B cell (primary cell): ENCODE measurements at regions not wholly inside any gene's neighbourhood (a gene's known extent, or its start where the extent isn't known, plus 50 kb on each side); places are given as distances from the start of the nearest gene placed in this dataset.

Experiments used
- ATAC-seq: fragments of 200-7000 bp; cut with Tn5 transposase; one replicate; pipeline ENCODE4 v1.10.0; 2021; ENCODE audit warnings: low read depth, mild to moderate bottlenecking, moderate number of reproducible peaks, moderate library complexity
- CTCF ChIA-PET: fragments of 350-600 bp; sonication (Branson Sonifier 250); formaldehyde crosslinking; loops from one replicate; lab custom pipeline; 2021; ENCODE audit warnings: antibody characterized with exemption, inconsistent platforms; lab: Charles Lee
- POLR2A ChIA-PET: fragments of 350-600 bp; sonication (Branson Sonifier 250); formaldehyde crosslinking; loops from one replicate; lab custom pipeline; 2021; ENCODE audit warnings: antibody characterized with exemption; lab: Charles Lee
- DNase-seq: peaks from one replicate; pipeline ENCODE4 v3.0.0; 2013
- H2AFZ ChIP-seq: 2 replicates; pipeline ENCODE4 v1.6.1; 2012; ENCODE audit warnings: mild to moderate bottlenecking, low read depth, low read length; ENCODE audit not compliant: insufficient read depth, poor library complexity, severe bottlenecking
- H3K27ac ChIP-seq, 2 donors: 1 replicate in 1 of 2; 2 replicates in 1 of 2; pipeline ENCODE4 v1.5.1; 2012 to 2013; ENCODE audit warnings: low read length in 2 of 2, mild to moderate bottlenecking in 2 of 2, moderate library complexity in 1 of 2
- H3K27me3 ChIP-seq, 4 experiments: fragments of 200-600 bp in 1 of 4; sonication (generic) in 1 of 4; replicated peaks in 1 of 4; 1 replicate in 2 of 4; 2 replicates in 2 of 4; pipeline versions ENCODE4 v1.6.1 to v1.7.0; 2013 to 2016; ENCODE audit warnings: low read length in 3 of 4, mild to moderate bottlenecking in 2 of 4, mixed read lengths in 1 of 4, moderate library complexity in 1 of 4; ENCODE audit not compliant: insufficient read depth in 4 of 4, control insufficient read depth in 3 of 4; ENCODE audit errors: control extremely low read depth in 1 of 4
- H3K36me3 ChIP-seq, 2 experiments: replicated peaks in 1 of 2; 1 replicate in 1 of 2; 2 replicates in 1 of 2; pipeline versions ENCODE4 v1.6.1 to v1.7.1; 2013; ENCODE audit warnings: low read length in 1 of 2; ENCODE audit not compliant: insufficient read depth in 2 of 2, control insufficient read depth in 1 of 2; ENCODE audit errors: control extremely low read depth in 1 of 2, extremely low read depth in 1 of 2
- H3K4me1 ChIP-seq, 2 donors: fragments of 200-600 bp in 1 of 2; sonication (generic) in 1 of 2; 1 replicate in 1 of 2; 2 replicates in 1 of 2; pipeline versions ENCODE4 v1.5.1 to v1.6.1; 2013 to 2017; ENCODE audit warnings: low read length in 2 of 2; ENCODE audit not compliant: control insufficient read depth in 2 of 2, insufficient read depth in 2 of 2
- H3K4me2 ChIP-seq: replicated peaks from 2 replicates; pipeline ENCODE3; 2012; ENCODE audit warnings: mild to moderate bottlenecking, low read depth, low read length; ENCODE audit not compliant: poor library complexity, severe bottlenecking
- H3K4me3 ChIP-seq, 5 experiments: fragments of 200-600 bp in 1 of 5; sonication (generic) in 1 of 5; 1 replicate in 3 of 5; 2 replicates in 2 of 5; pipeline versions ENCODE4 v1.5.1 to v1.7.0; 2011 to 2016; ENCODE audit warnings: low read length in 4 of 5, mild to moderate bottlenecking in 4 of 5, low read depth in 2 of 5, control low read depth in 1 of 5, moderate library complexity in 1 of 5; ENCODE audit not compliant: insufficient read depth in 1 of 5; ENCODE audit errors: control extremely low read depth in 1 of 5, extremely low read depth in 1 of 5
- H3K79me2 ChIP-seq: fragments of 200-600 bp; sonication (generic); one replicate; pipeline ENCODE4 v1.6.0; 2016; ENCODE audit warnings: low read length; ENCODE audit not compliant: control insufficient read depth, insufficient read depth
- H3K9ac ChIP-seq: fragments of 200-600 bp; sonication (generic); 2 replicates; pipeline ENCODE4 v1.6.1; 2017; ENCODE audit warnings: mild to moderate bottlenecking, low read length, moderate library complexity
- H3K9me3 ChIP-seq, 3 donors: one replicate each; pipeline versions ENCODE4 v1.6.1 to v1.7.1; 2013; ENCODE audit warnings: low read length in 2 of 3; ENCODE audit not compliant: control insufficient read depth in 2 of 3, insufficient read depth in 1 of 3; ENCODE audit errors: control extremely low read depth in 1 of 3
- H4K20me1 ChIP-seq: 2 replicates; pipeline ENCODE4 v1.6.0; 2012; ENCODE audit warnings: mild to moderate bottlenecking, low read length; ENCODE audit not compliant: insufficient read depth, control insufficient read depth, poor library complexity, severe bottlenecking
- H3K27ac Mint-ChIP-seq: one replicate; pipeline ENCODE4 v1.8.0; 2021; ENCODE audit warnings: mixed read lengths
- H3K27me3 Mint-ChIP-seq: one replicate; pipeline ENCODE4 v1.8.0; 2021; ENCODE audit warnings: mixed read lengths
- H3K4me1 Mint-ChIP-seq: one replicate; pipeline ENCODE4 v1.8.0; 2021; ENCODE audit warnings: mixed read lengths
- H3K4me3 Mint-ChIP-seq: one replicate; pipeline ENCODE4 v1.8.0; 2021; ENCODE audit warnings: mixed read lengths
- H3K9me3 Mint-ChIP-seq: one replicate; pipeline ENCODE4 v1.8.0; 2022; ENCODE audit warnings: mixed read lengths; ENCODE audit not compliant: insufficient read depth
- CTCF ChIP-seq: fragments of 200-600 bp; IDR thresholded peaks from one replicate; pipeline ENCODE4 v1.8.0; 2022; ENCODE audit warnings: antibody characterized with exemption, mild to moderate bottlenecking
- EZH2 ChIP-seq: IDR thresholded peaks from 2 replicates; pipeline ENCODE4 v1.6.1; 2012; ENCODE audit warnings: borderline replicate concordance, low read depth, mild to moderate bottlenecking, moderate library complexity, low read length; ENCODE audit not compliant: insufficient read depth, poor library complexity, severe bottlenecking
- WGBS: methylation state at CpG from one replicate; pipeline ENCODE4 v1.1.5; 2013; ENCODE audit warnings: missing lambda C conversion rate; ENCODE audit not compliant: insufficient coverage; 5-methylcytosine and 5-hydroxymethylcytosine counted together
- intact Hi-C: fragments of 100-400 bp; cut with micrococcal nuclease; formaldehyde crosslinking; loops from one replicate; pipeline ENCODE4 v1.10.0; 2022

DNA sequence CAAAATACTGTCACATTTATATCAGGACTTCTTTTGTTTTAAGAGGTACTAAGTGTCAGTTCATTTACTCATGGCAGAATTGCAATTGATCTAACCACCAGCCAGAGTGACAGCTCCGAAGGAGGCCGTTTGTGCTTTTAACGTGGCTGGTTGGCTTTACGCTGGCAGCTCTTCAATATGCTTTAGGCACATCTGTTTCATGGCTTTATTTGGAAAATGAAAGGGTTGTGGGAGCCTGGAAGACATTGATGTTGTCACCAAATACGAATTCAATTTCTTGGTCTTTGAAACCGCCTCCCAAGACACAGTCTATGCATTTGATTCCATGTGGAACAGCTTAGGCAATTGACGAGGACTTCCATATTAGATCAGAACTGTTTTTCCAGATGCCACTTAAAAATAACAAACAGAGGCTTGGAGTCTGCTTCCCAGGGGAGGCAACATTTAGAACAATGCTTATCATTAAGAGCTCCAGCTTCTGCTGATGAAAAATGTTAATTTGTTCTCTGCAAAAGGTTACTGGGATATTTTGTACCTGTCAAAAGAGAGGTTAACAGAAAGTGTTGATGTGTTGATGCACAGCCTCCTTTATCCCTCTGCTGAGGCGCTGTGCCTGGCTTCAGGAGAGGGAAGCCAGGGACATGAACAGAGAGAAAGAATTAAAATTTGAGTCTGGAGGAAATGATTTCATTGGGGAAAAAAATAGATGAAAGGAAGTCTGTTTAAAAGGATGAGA lies 64.0 kb upstream of the TNFRSF19 start:
- no peak overlapping the region for H3K27ac Mint-ChIP-seq
- Histone ChIP-seq H4K20me1 (no peaks in the 10 kb centered on the region), H3K27ac (no peak overlapping the region), H3K9ac (no peak overlapping the region), H3K27me3 (peaks cover 0 to 5% (median 0%) of the 10 kb centered on the region in 4 experiments), H3K4me1 (no peaks in the 10 kb centered on the region), H3K4me3 (no peak overlapping the region), H3K79me2 (no peaks in the 10 kb centered on the region), H2AFZ (no peak overlapping the region), H3K4me2 (no peak overlapping the region), H3K9me3 (no peaks in the 10 kb centered on the region), H3K36me3 (no peaks in the 10 kb centered on the region)
- TF ChIP-seq CTCF (no peak), EZH2 (no peak)
- no peaks in the 10 kb centered on the region for H3K4me1 Mint-ChIP-seq
- peaks cover 14% of the 10 kb centered on the region for H3K27me3 Mint-ChIP-seq
- no peaks in the 10 kb centered on the region for H3K9me3 Mint-ChIP-seq
- intact Hi-C loops = no loop called here
- DNase-seq = no peak
- ATAC-seq = no peak
- 81% methylated on average over 6 of the region's 8 CpGs for WGBS
- CTCF ChIA-PET = no interaction called here
- H3K4me3 Mint-ChIP-seq = no peak overlapping the region
- POLR2A ChIA-PET = no interaction called here

GRCh38 chr13:23506807-23507291 lies 63.4 kb upstream of the TNFRSF19 start:
- Histone ChIP-seq H3K4me3 (no peak overlapping the region), H2AFZ (no peak overlapping the region), H3K36me3 (no peaks in the 10 kb centered on the region), H3K4me2 (no peak overlapping the region), H3K79me2 (no peaks in the 10 kb centered on the region), H3K27me3 (peaks cover 0 to 5% (median 0%) of the 10 kb centered on the region in 4 experiments), H3K4me1 (no peaks in the 10 kb centered on the region), H3K9ac (no peak overlapping the region), H3K27ac (no peak overlapping the region), H3K9me3 (no peaks in the 10 kb centered on the region), H4K20me1 (no peaks in the 10 kb centered on the region)
- no peaks in the 10 kb centered on the region for H3K9me3 Mint-ChIP-seq
- H3K4me3 Mint-ChIP-seq = no peak overlapping the region
- ChIA-PET CTCF (no interaction called here), POLR2A (no interaction called here)
- DNase-seq (no peak), ATAC-seq (no peak)
- no peaks in the 10 kb centered on the region for H3K4me1 Mint-ChIP-seq
- intact Hi-C loops = no loop called here
- 83% methylated on average over 7 of the region's 11 CpGs for WGBS
- TF ChIP-seq CTCF (no peak), EZH2 (no peak)
- no peak overlapping the region for H3K27ac Mint-ChIP-seq
- peaks cover 13% of the 10 kb centered on the region for H3K27me3 Mint-ChIP-seq
